Esophagus squamous epithelium (tissue), 4 donors: ENCODE measurements at regions not wholly inside any gene's neighbourhood (a gene's known extent, or its start where the extent isn't known, plus 50 kb on each side); places are given as distances from the start of the nearest gene placed in this dataset.

Experiments
- CTCF ChIP-seq, 6 experiments: fragments of 450-650 bp in 4 of 6; fragments of 200-600 bp in 2 of 6; sonication (generic) in 2 of 6; IDR thresholded peaks; one replicate each; pipeline ENCODE4 v1.5.1; 2016 to 2019; ENCODE audit warnings: antibody characterized with exemption in 6 of 6, mild to moderate bottlenecking in 4 of 6, moderate library complexity in 4 of 6
- POLR2A ChIP-seq, 4 donors: fragments of 450-650 bp; IDR thresholded peaks; one replicate each; pipeline ENCODE4 v1.6.1; 2017; ENCODE audit warnings: antibody characterized with exemption in 4 of 4, mild to moderate bottlenecking in 4 of 4, moderate library complexity in 3 of 4

DNA sequence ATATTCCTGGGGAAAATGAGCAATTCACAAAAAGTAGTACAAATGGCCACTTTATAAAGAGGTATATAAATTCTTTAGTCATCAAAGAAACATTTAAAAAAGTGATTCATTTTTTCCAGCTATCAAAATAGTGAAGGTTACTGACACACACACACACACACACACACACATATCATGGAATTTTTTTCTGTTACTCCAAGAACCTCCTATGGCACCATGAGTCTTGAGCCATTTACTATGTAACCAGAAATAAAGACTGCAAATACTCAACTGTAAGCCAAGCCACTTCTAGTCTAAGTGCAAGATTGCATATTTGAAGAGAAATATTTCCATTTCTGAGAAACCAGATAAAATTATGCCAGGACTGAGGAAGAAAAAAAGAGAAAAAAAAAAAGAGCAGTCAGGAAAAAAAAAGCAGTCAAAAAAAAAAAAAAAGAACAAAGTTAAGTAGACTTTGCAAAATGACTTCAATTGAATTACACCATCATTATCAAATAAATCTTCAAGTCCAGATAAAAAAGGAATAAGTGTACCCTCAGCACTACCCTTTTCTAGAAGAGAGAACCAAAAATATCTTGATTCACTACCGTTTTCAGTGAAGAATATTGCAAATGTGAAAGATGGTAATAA lies 275.7 kb downstream of the DAD1 start:
- TF ChIP-seq CTCF (IDR thresholded peaks at IDR 0.05): no peak
- TF ChIP-seq POLR2A (IDR thresholded peaks at IDR 0.05): no peak
